IMR-90 (cell line): ENCODE measurements at regions not wholly inside any gene's neighbourhood (a gene's known extent, or its start where the extent isn't known, plus 50 kb on each side); places are given as distances from the start of the nearest gene placed in this dataset.

ENCODE experiments used
- ATAC-seq: fragments of 200-7000 bp; cut with Tn5 transposase; 2 replicates; pipeline ENCODE4 v1.9.1; 2020; ENCODE audit warnings: low read depth, mild to moderate bottlenecking, moderate library complexity
- BruUV-seq: library from RNA; stranded (reverse); fragments of 400-500 nt; replicated peaks from 2 replicates; lab custom pipeline; 2021; lab: Mats Ljungman, UMichigan
- CTCF ChIA-PET: fragments of 300-600 bp; formaldehyde crosslinking; extraction: SDS; loops from one replicate; lab custom pipeline; 2021; ENCODE audit warnings: antibody characterized with exemption; lab: Yijun Ruan, JAX
- POLR2A ChIA-PET: fragments of 300-600 bp; sonication (Branson Sonifier 250); formaldehyde crosslinking; loops from one replicate; lab custom pipeline; 2022; ENCODE audit warnings: antibody characterized with exemption; ENCODE audit not compliant: unreplicated experiment; lab: Charles Lee
- DNase-seq: peaks from one replicate; pipeline ENCODE4 v3.0.0; 2013
- H2AFZ ChIP-seq: replicated peaks from 2 replicates; pipeline ENCODE3; 2013; ENCODE audit warnings: low read length, mild to moderate bottlenecking; ENCODE audit not compliant: poor library complexity
- H2AK5ac ChIP-seq: 2 replicates; pipeline ENCODE4 v1.6.1; 2013; ENCODE audit warnings: low read depth, low read length, inconsistent platforms
- H2AK9ac ChIP-seq: replicated peaks from 2 replicates; pipeline ENCODE3; 2013; ENCODE audit warnings: mild to moderate bottlenecking, low read depth, low read length, moderate library complexity; ENCODE audit not compliant: poor library complexity
- H2BK120ac ChIP-seq: 2 replicates; pipeline ENCODE4 v1.6.1; 2013; ENCODE audit warnings: low read depth, low read length, inconsistent platforms
- H2BK15ac ChIP-seq: 3 replicates; pipeline ENCODE4 v1.6.1; 2013; ENCODE audit warnings: low read depth, low read length, inconsistent platforms
- H2BK20ac ChIP-seq: 2 replicates; pipeline ENCODE4 v1.6.1; 2013; ENCODE audit warnings: low read depth, mild to moderate bottlenecking, inconsistent platforms, low read length, moderate library complexity
- H2BK5ac ChIP-seq: 2 replicates; pipeline ENCODE4 v1.6.1; 2013; ENCODE audit warnings: mild to moderate bottlenecking, low read depth, low read length, inconsistent platforms; ENCODE audit not compliant: poor library complexity, severe bottlenecking
- H3K14ac ChIP-seq: replicated peaks from 2 replicates; pipeline ENCODE4 v1.6.1; 2013; ENCODE audit warnings: low read depth, low read length, inconsistent platforms
- H3K18ac ChIP-seq: 2 replicates; pipeline ENCODE4 v1.6.1; 2013; ENCODE audit warnings: low read depth, low read length, control low read depth
- H3K23ac ChIP-seq: 2 replicates; pipeline ENCODE4 v1.6.1; 2013; ENCODE audit warnings: low read depth, low read length, inconsistent platforms
- H3K27ac ChIP-seq: 2 replicates; pipeline ENCODE4 v1.5.1; 2013; ENCODE audit warnings: mild to moderate bottlenecking, control low read depth, low read length; ENCODE audit not compliant: insufficient read depth
- H3K27me3 ChIP-seq: 2 replicates; pipeline ENCODE4 v1.6.1; 2013; ENCODE audit warnings: low read length; ENCODE audit not compliant: control insufficient read depth, insufficient read depth
- H3K36me3 ChIP-seq: 2 replicates; pipeline ENCODE4 v1.6.1; 2013; ENCODE audit warnings: low read length, mixed read lengths; ENCODE audit not compliant: control insufficient read depth, insufficient read depth
- H3K4ac ChIP-seq: 2 replicates; pipeline ENCODE4 v1.6.1; 2013; ENCODE audit warnings: low read depth, low read length, inconsistent platforms
- H3K4me1 ChIP-seq: 2 replicates; pipeline ENCODE4 v1.6.1; 2013; ENCODE audit warnings: low read length, mixed read lengths; ENCODE audit not compliant: control insufficient read depth, insufficient read depth
- H3K4me2 ChIP-seq: 2 replicates; pipeline ENCODE4 v1.6.1; 2013; ENCODE audit warnings: low read depth, mild to moderate bottlenecking, control low read depth, low read length, moderate library complexity
- H3K4me3 ChIP-seq: 2 replicates; pipeline ENCODE4 v1.5.1; 2013; ENCODE audit warnings: low read depth, mild to moderate bottlenecking, control low read depth, low read length, moderate library complexity; ENCODE audit not compliant: insufficient read depth
- H3K56ac ChIP-seq: 2 replicates; pipeline ENCODE4 v1.6.1; 2013; ENCODE audit warnings: low read length, inconsistent platforms; ENCODE audit not compliant: insufficient read depth; ENCODE audit errors: extremely low read depth
- H3K79me1 ChIP-seq, 2 experiments: 2 replicates each; pipeline ENCODE4 v1.6.1; 2013; ENCODE audit warnings: low read length in 2 of 2, inconsistent platforms in 1 of 2, low read depth in 1 of 2
- H3K9ac ChIP-seq: 2 replicates; pipeline ENCODE4 v1.6.1; 2013; ENCODE audit warnings: low read depth, low read length, control low read depth
- H3K9me1 ChIP-seq: 2 replicates; pipeline ENCODE4 v1.6.1; 2013; ENCODE audit warnings: low read length, inconsistent platforms; ENCODE audit not compliant: insufficient read depth
- H3K9me3 ChIP-seq: 2 replicates; pipeline ENCODE4 v1.6.1; 2013; ENCODE audit warnings: low read length; ENCODE audit not compliant: control insufficient read depth, insufficient read depth
- H4K20me1 ChIP-seq: 2 replicates; pipeline ENCODE4 v1.6.1; 2013; ENCODE audit warnings: low read length, inconsistent platforms; ENCODE audit not compliant: insufficient read depth
- H4K5ac ChIP-seq: 2 replicates; pipeline ENCODE4 v1.6.1; 2013; ENCODE audit warnings: mild to moderate bottlenecking, low read depth, low read length, control low read depth
- H4K8ac ChIP-seq, 2 experiments: 2 replicates each; pipeline ENCODE4 v1.6.1; 2013; ENCODE audit warnings: low read depth in 2 of 2, low read length in 2 of 2, control low read depth in 1 of 2, inconsistent platforms in 1 of 2
- H4K91ac ChIP-seq: 2 replicates; pipeline ENCODE4 v1.6.1; 2013; ENCODE audit warnings: low read depth, low read length, inconsistent platforms; ENCODE audit not compliant: insufficient read depth
- BHLHE40 ChIP-seq: fragments of 150-350 bp; IDR thresholded peaks from 2 replicates; pipeline ENCODE4 v1.6.1; 2016; ENCODE audit warnings: mild to moderate bottlenecking, low read depth, low read length
- CEBPB ChIP-seq: IDR thresholded peaks from 2 replicates; pipeline ENCODE4 v1.6.1; 2012; ENCODE audit warnings: low read depth, low read length, improper control_type of control experiment
- FOS ChIP-seq: fragments of 150-350 bp; IDR thresholded peaks from 2 replicates; pipeline ENCODE4 v1.6.1; 2016; ENCODE audit warnings: low read depth, low read length
- MAZ ChIP-seq: IDR thresholded peaks from 2 replicates; pipeline ENCODE4 v1.6.1; 2012; ENCODE audit warnings: low read depth, mild to moderate bottlenecking, low read length, improper control_type of control experiment, moderate library complexity, borderline replicate concordance
- MXI1 ChIP-seq: IDR thresholded peaks from 2 replicates; pipeline ENCODE4 v1.6.1; 2012; ENCODE audit warnings: low read depth, mild to moderate bottlenecking, low read length, moderate library complexity, borderline replicate concordance
- NFE2L2 ChIP-seq: fragments of 150-350 bp; IDR thresholded peaks from 2 replicates; pipeline ENCODE4 v1.6.1; 2016; ENCODE audit warnings: low read depth, mild to moderate bottlenecking, low read length
- POLR2A ChIP-seq: IDR thresholded peaks from 2 replicates; pipeline ENCODE4 v1.6.1; 2012; ENCODE audit warnings: mild to moderate bottlenecking, low read depth, low read length
- RAD21 ChIP-seq: IDR thresholded peaks from 2 replicates; pipeline ENCODE4 v1.6.1; 2012; ENCODE audit warnings: low read length, improper control_type of control experiment
- RFX5 ChIP-seq: IDR thresholded peaks from 2 replicates; pipeline ENCODE4 v1.8.0; 2012; ENCODE audit warnings: low read depth, mild to moderate bottlenecking, low read length, moderate library complexity
- WGBS, 2 experiments: methylation state at CpG; one replicate each; pipeline versions ENCODE4 v1.1.5 to v1.1.7; 2013; ENCODE audit warnings: missing lambda C conversion rate in 2 of 2; ENCODE audit not compliant: insufficient read length in 1 of 2; ENCODE audit errors: extremely low coverage in 2 of 2; 5-methylcytosine and 5-hydroxymethylcytosine counted together
- dilution Hi-C: fragments of 300-500 bp; cut with HindIII; formaldehyde crosslinking; loops from one replicate; pipeline ENCODE4 v1.14.3; 2018; ENCODE audit warnings: low sequenced_read_pairs; ENCODE audit not compliant: unreplicated experiment
- in situ Hi-C: fragments of 300-500 bp; cut with MboI; formaldehyde crosslinking; loops from 3 replicates; pipeline ENCODE4 v1.14.3; 2019; ENCODE audit warnings: low sequenced_read_pairs, inconsistent platforms, mixed read lengths
- intact Hi-C: fragments of 100-400 bp; cut with micrococcal nuclease; formaldehyde crosslinking; loops from 2 replicates; pipeline ENCODE4 v1.10.0; 2022
- TF ChIP-seq, protein P1 (sequence below): conservative IDR thresholded peaks from 2 replicates; pipeline ENCODE4 v1.5.1; 2012; ENCODE audit warnings: mild to moderate bottlenecking, low read depth, low read length, improper control_type of control experiment

DNA sequence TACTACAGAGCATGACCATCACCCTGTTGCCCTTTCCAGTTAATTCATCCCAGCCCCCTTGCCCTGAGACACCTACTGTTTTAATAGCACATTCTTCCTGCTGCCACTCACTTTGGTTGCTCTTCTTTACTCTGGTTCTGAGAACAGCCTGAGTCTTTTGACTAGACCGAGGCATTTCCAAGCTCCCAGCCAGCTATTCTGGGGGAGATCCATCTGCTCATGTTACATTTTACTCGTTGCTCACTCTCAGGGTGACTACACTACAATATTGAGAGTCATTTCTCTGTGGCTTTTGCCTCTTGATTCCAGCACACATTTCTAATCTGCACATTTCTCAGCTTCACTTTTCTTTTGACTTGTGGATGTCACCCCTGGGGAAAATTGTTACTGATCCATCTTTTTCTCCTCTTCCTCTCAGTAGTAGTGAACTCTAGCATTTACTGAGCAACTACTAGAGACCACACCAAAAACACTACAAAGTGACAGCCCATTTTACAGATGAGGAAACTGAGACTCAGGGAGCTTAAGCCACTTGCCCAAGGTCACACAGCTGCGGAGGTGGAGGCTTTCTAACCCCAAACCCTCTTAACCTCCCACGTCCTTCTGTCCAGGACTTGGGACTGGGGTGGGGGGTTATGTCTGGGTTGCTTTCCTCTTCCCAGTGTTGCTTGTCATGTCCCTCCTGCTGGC lies 117.8 kb downstream of the C11orf91 start:
- TF ChIP-seq, protein P1, sequence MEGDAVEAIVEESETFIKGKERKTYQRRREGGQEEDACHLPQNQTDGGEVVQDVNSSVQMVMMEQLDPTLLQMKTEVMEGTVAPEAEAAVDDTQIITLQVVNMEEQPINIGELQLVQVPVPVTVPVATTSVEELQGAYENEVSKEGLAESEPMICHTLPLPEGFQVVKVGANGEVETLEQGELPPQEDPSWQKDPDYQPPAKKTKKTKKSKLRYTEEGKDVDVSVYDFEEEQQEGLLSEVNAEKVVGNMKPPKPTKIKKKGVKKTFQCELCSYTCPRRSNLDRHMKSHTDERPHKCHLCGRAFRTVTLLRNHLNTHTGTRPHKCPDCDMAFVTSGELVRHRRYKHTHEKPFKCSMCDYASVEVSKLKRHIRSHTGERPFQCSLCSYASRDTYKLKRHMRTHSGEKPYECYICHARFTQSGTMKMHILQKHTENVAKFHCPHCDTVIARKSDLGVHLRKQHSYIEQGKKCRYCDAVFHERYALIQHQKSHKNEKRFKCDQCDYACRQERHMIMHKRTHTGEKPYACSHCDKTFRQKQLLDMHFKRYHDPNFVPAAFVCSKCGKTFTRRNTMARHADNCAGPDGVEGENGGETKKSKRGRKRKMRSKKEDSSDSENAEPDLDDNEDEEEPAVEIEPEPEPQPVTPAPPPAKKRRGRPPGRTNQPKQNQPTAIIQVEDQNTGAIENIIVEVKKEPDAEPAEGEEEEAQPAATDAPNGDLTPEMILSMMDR: no peak
- TF ChIP-seq MXI1: no peak
- no peak for TF ChIP-seq POLR2A
- TF ChIP-seq BHLHE40: no peak
- no peak for TF ChIP-seq CEBPB
- TF ChIP-seq MAZ: no peak
- TF ChIP-seq RFX5: no peak
- TF ChIP-seq FOS: no peak
- no peak for TF ChIP-seq NFE2L2
- TF ChIP-seq RAD21: no peak
- Histone ChIP-seq H3K9ac (no peak overlapping the region), H4K8ac (no peak overlapping the region), H4K20me1 (no peaks in the 10 kb centered on the region), H3K27ac (no peak overlapping the region), H3K9me3 (no peaks in the 10 kb centered on the region), H3K56ac (no peak overlapping the region), H2AK5ac (no peak overlapping the region), H2BK20ac (no peak overlapping the region), H3K4me1 (no peaks in the 10 kb centered on the region), H3K4me3 (no peak overlapping the region), H3K79me1 (no peaks in the 10 kb centered on the region), H2BK5ac (no peak overlapping the region), H3K27me3 (no peaks in the 10 kb centered on the region), H4K91ac (no peak overlapping the region), H2BK120ac (no peak overlapping the region), H2AFZ (no peak overlapping the region), H2AK9ac (no peak overlapping the region), H2BK15ac (no peak overlapping the region), H4K5ac (no peak overlapping the region), H3K18ac (no peak overlapping the region), H3K23ac (no peak overlapping the region), H3K14ac (no peak overlapping the region), H3K36me3 (no peaks in the 10 kb centered on the region; the same call in 1 of the 2 replicates), H3K4me2 (no peak overlapping the region), H3K9me1 (peaks cover 2% of the 10 kb centered on the region; the same call in 1 of the 2 replicates), H3K4ac (no peak overlapping the region)
- intact Hi-C loops: no loop called here
- in situ Hi-C loops: no loop called here
- no peak for ATAC-seq
- dilution Hi-C loops: no loop called here
- WGBS, 2 experiments: 60% methylated on average over 1 of the region's 4 CpGs; no CpG with 5 or more reads in 1 of the 2 experiments
- POLR2A ChIA-PET: no interaction called here
- no TSS peak for BruUV-seq
- CTCF ChIA-PET: no interaction called here
- DNase-seq: peak; percentile 17
